ENCODE measurements at regions not wholly inside any gene's neighbourhood (a gene's known extent, or its start where the extent isn't known, plus 50 kb on each side); places are given as distances from the start of the nearest gene placed in this dataset.

- TF ChIP-seq EZH2 (IDR thresholded peaks at IDR 0.05; ENCODE audit: low read length) (no peak), CTCF (optimal IDR thresholded peaks at IDR 0.05 in 1 of 3, IDR thresholded peaks at IDR 0.05 in 1 of 3, conservative IDR thresholded peaks at IDR 0.05 in 1 of 3; ENCODE audit: extremely low read depth in 1 of 3, insufficient read depth in 2 of 3, low read length in 3 of 3) (no peak)
- H3K36me3 ChIP-seq (ENCODE audit: control insufficient read depth in 2 of 2, extremely low read depth in 1 of 2, insufficient read depth in 2 of 2, low read length in 2 of 2), result no peaks in the 10 kb centered on the region
- H2AFZ ChIP-seq (ENCODE audit: control insufficient read depth, low read length), result no peak overlapping the region
- no peaks in the 10 kb centered on the region for H3K27me3 ChIP-seq (ENCODE audit: control insufficient read depth, extremely low read depth, insufficient read depth, low read length)
- dilution Hi-C loops (cut with MboI; ENCODE audit: extremely low pct_ligation_motif_present, low sequenced_read_pairs), result no loop called here
- DNase-seq (ENCODE audit: low read depth, low spot score), result no peak
- no peaks in the 10 kb centered on the region for H4K20me1 ChIP-seq (ENCODE audit: control insufficient read depth, extremely low read depth, insufficient read depth, low read length)
- H3K4me3 ChIP-seq (ENCODE audit: control insufficient read depth in 2 of 3, extremely low read depth in 1 of 3, insufficient read depth in 2 of 3, low read depth in 1 of 3, low read length in 3 of 3), result no peak overlapping the region
- no peak overlapping the region for H3K9ac ChIP-seq (ENCODE audit: control insufficient read depth, extremely low read depth, insufficient read depth, low read length)
- no peak overlapping the region for H3K27ac ChIP-seq (ENCODE audit: control insufficient read depth, insufficient read depth, low read length)
- H3K4me2 ChIP-seq (ENCODE audit: control insufficient read depth, extremely low read depth, insufficient read depth, low read depth, low read length), result no peak overlapping the region
- no peaks in the 10 kb centered on the region for H3K4me1 ChIP-seq (ENCODE audit: control insufficient read depth, extremely low read depth, insufficient read depth, low read length)
- no peaks in the 10 kb centered on the region for H3K79me2 ChIP-seq (ENCODE audit: control insufficient read depth, insufficient read depth, low read length)
- H3K9me3 ChIP-seq (ENCODE audit: control insufficient read depth, low read depth, low read length), result no peaks in the 10 kb centered on the region
- no peaks in the 10 kb centered on the region for H3K9me1 ChIP-seq (ENCODE audit: control insufficient read depth, extremely low read depth, insufficient read depth, low read length)
- no peak for FAIRE-seq
These were observed 70.1 kb downstream of the NRN1 start for GRCh38 chr6:5936631-5937030.

- no peaks in the 10 kb centered on the region for H3K27me3 ChIP-seq (ENCODE audit: control insufficient read depth, extremely low read depth, insufficient read depth, low read length)
- H3K9me3 ChIP-seq (ENCODE audit: control insufficient read depth, low read depth, low read length), result no peaks in the 10 kb centered on the region
- DNase-seq (ENCODE audit: low read depth, low spot score) (no peak), FAIRE-seq (no peak)
- TF ChIP-seq CTCF (optimal IDR thresholded peaks at IDR 0.05 in 1 of 3, IDR thresholded peaks at IDR 0.05 in 1 of 3, conservative IDR thresholded peaks at IDR 0.05 in 1 of 3; ENCODE audit: extremely low read depth in 1 of 3, insufficient read depth in 2 of 3, low read length in 3 of 3), result no peak
- no peak for TF ChIP-seq EZH2 (IDR thresholded peaks at IDR 0.05; ENCODE audit: low read length)
- no peak overlapping the region for H3K9ac ChIP-seq (ENCODE audit: control insufficient read depth, extremely low read depth, insufficient read depth, low read length)
- no peak overlapping the region for H2AFZ ChIP-seq (ENCODE audit: control insufficient read depth, low read length)
- no peak overlapping the region for H3K4me3 ChIP-seq (ENCODE audit: control insufficient read depth in 2 of 3, extremely low read depth in 1 of 3, insufficient read depth in 2 of 3, low read depth in 1 of 3, low read length in 3 of 3)
- H3K4me2 ChIP-seq (ENCODE audit: control insufficient read depth, extremely low read depth, insufficient read depth, low read depth, low read length), result no peak overlapping the region
- dilution Hi-C loops (cut with MboI; ENCODE audit: extremely low pct_ligation_motif_present, low sequenced_read_pairs), result no loop called here
- no peak overlapping the region for H3K27ac ChIP-seq (ENCODE audit: control insufficient read depth, insufficient read depth, low read length)
- H3K79me2 ChIP-seq (ENCODE audit: control insufficient read depth, insufficient read depth, low read length), result no peaks in the 10 kb centered on the region
- H3K4me1 ChIP-seq (ENCODE audit: control insufficient read depth, extremely low read depth, insufficient read depth, low read length), result no peaks in the 10 kb centered on the region
- no peaks in the 10 kb centered on the region for H3K9me1 ChIP-seq (ENCODE audit: control insufficient read depth, extremely low read depth, insufficient read depth, low read length)
- no peaks in the 10 kb centered on the region for H4K20me1 ChIP-seq (ENCODE audit: control insufficient read depth, extremely low read depth, insufficient read depth, low read length)
- H3K36me3 ChIP-seq (ENCODE audit: control insufficient read depth in 2 of 2, extremely low read depth in 1 of 2, insufficient read depth in 2 of 2, low read length in 2 of 2), result no peaks in the 10 kb centered on the region
These were observed 70.6 kb downstream of the NRN1 start for GRCh38 chr6:5936140-5936539.

Data from keratinocyte (primary cell).